ENCODE measurements at regions not wholly inside any gene's neighbourhood (a gene's known extent, or its start where the extent isn't known, plus 50 kb on each side); places are given as distances from the start of the nearest gene placed in this dataset.

DNA sequence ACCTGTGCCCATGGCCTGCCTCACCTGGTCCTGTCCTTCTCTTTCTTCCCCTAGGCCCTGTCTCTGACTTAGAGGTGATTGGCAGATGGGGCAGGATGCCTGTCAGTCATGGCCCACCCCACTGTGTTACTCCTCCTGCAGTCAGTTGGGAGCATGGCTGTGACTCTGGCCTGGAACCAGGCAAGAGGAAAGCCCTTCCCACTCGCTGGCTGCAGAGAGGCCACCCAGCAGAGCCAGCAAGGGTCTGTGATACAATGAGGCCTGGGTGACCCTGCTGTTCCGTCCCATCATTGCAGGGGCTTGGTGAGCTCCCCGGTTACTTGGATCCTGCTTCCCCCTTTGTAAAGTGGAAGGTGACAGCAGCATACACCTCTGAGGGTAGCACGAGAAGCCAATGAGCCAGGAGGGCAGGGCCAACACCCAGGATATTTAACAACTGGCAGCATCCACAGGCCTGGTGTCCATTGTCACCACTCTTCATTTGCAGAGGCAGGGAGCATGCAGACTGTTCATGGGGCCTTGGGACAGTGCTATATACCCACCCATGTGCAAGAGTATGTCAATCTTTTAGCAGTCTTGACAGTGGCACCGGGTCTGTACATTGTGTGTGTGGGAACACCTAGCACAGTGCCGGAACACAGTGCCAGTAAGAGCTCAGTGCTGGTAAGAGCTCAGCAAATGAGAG, 191.0 kb upstream of the C1orf174 start:
- H3K27ac ChIP-seq: no peak overlapping the region
- no peaks in the 10 kb centered on the region for H3K27me3 ChIP-seq
- DNase-seq: no peak
- no peaks in the 10 kb centered on the region for H3K36me3 ChIP-seq (ENCODE audit: low read depth, missing control alignments)
- WGBS, 2 donors: 72 to 90% methylated on average over 4 to 6 of the region's 6 CpGs
- H3K4me1 ChIP-seq: no peaks in the 10 kb centered on the region
- H3K9me3 ChIP-seq: no peaks in the 10 kb centered on the region
- no peak overlapping the region for H3K4me3 ChIP-seq
- TF ChIP-seq, protein P1, sequence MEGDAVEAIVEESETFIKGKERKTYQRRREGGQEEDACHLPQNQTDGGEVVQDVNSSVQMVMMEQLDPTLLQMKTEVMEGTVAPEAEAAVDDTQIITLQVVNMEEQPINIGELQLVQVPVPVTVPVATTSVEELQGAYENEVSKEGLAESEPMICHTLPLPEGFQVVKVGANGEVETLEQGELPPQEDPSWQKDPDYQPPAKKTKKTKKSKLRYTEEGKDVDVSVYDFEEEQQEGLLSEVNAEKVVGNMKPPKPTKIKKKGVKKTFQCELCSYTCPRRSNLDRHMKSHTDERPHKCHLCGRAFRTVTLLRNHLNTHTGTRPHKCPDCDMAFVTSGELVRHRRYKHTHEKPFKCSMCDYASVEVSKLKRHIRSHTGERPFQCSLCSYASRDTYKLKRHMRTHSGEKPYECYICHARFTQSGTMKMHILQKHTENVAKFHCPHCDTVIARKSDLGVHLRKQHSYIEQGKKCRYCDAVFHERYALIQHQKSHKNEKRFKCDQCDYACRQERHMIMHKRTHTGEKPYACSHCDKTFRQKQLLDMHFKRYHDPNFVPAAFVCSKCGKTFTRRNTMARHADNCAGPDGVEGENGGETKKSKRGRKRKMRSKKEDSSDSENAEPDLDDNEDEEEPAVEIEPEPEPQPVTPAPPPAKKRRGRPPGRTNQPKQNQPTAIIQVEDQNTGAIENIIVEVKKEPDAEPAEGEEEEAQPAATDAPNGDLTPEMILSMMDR (IDR thresholded peaks at IDR 0.05): no peak
- TF ChIP-seq POLR2A (IDR thresholded peaks at IDR 0.05): no peak
- intact Hi-C loops (cut with DNase I; ENCODE audit: low total_unique reads): no loop called here

DNA sequence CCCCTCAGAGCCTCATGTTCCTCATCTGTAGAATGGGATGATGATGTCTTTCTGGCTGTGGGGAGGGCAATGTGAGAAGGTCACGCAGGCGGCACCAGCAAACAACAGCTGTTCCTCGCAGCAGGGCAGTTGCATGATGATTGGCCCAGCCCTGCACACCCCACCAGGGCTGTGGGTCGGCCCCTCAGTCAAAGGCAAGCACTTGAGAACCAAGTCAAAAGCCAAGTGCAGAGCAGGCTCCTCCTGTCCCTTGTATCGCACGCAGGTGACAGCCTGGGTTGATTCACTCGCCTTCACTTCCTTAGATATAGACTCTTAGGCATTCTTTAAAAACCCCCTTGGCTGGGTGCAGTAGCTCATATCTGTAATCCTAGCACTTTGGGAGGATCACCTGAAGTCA, 191.9 kb upstream of the C1orf174 start:
- Histone ChIP-seq H3K4me1 (no peaks in the 10 kb centered on the region), H3K4me3 (no peak overlapping the region), H3K9me3 (no peaks in the 10 kb centered on the region), H3K36me3 (ENCODE audit: low read depth, missing control alignments) (no peaks in the 10 kb centered on the region), H3K27ac (no peak overlapping the region), H3K27me3 (no peaks in the 10 kb centered on the region)
- TF ChIP-seq POLR2A (IDR thresholded peaks at IDR 0.05): no peak
- TF ChIP-seq, protein P1 (IDR thresholded peaks at IDR 0.05): no peak
- 93 to 96% methylated on average over 7 of the region's 7 CpGs for WGBS, 2 donors
- no peak for DNase-seq
- intact Hi-C loops (cut with DNase I; ENCODE audit: low total_unique reads): no loop called here

DNA sequence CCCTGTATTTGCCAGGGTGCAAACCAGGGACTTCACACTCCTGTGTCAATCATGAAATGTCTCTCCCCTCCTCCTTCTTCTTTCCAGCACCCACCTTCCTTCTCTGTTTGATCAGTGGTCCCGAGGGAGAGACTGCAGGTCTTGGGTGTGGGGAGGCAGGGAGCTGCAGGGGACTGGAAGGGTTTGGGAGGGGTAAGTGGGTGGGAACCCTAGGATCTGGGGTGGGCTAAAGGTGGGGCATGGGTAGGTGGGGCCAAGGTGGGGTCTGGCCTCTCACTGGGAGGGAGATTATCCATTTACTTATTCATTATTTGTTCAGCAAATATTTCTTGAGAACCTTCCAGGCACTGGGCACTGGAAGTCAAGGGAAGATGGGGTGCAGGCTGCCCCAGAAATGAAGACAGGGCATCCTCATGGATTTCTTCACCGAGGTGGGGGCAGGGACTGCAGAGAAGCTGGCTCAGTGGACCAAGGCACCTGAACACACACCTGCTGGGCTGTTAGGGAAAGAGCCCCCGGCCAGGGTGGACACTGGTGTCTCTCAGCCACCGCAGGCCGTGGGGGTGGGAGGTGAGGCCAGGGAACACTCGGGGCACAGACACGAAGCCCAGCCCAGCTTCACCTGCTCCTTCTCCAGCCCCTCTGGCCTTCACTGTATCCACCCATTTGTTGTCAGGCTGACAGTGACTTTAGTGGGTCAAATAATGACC, 193.9 kb upstream of the C1orf174 start:
- Histone ChIP-seq H3K9me3 (no peaks in the 10 kb centered on the region), H3K27ac (no peak overlapping the region), H3K36me3 (ENCODE audit: low read depth, missing control alignments) (no peaks in the 10 kb centered on the region), H3K4me3 (no peak overlapping the region), H3K27me3 (no peaks in the 10 kb centered on the region), H3K4me1 (no peaks in the 10 kb centered on the region)
- TF ChIP-seq POLR2A (IDR thresholded peaks at IDR 0.05): no peak
- TF ChIP-seq, protein P1 (IDR thresholded peaks at IDR 0.05): no peak
- DNase-seq: no peak
- intact Hi-C loops (cut with DNase I; ENCODE audit: low total_unique reads): no loop called here
- 87 to 92% methylated on average over 5 to 7 of the region's 7 CpGs for WGBS, 2 donors

DNA sequence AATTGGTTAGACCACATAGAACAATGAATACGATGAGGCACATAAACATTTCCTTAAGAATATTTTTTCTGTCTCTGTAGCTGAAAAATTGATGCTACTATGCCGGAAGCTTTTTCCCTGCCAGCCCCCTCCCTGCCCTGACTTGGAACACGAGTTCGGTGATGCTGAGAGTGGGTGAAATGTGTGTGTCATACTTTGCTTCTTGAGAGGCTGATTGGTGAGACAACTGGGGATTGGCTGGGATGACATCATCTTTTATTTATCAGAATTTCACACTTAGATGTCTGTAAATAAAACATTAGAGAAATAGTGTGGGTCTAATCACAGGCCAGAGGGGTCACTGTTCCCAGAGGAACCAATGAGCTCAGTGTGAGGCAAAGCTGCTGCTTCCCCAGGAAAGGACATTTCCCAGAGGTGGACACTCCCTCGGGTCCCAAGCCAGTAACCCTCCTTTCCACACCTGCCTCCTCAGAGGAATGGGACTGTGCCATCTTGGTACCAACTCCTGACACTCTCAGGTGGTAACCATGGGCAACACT, 195.4 kb upstream of the C1orf174 start:
- DNase-seq: no peak
- Histone ChIP-seq H3K27me3 (no peaks in the 10 kb centered on the region), H3K9me3 (no peaks in the 10 kb centered on the region), H3K4me1 (no peaks in the 10 kb centered on the region), H3K4me3 (no peak overlapping the region), H3K36me3 (ENCODE audit: low read depth, missing control alignments) (no peaks in the 10 kb centered on the region), H3K27ac (no peak overlapping the region)
- WGBS, 2 donors: 80 to 88% methylated on average over 5 of the region's 5 CpGs
- intact Hi-C loops (cut with DNase I; ENCODE audit: low total_unique reads): no loop called here
- TF ChIP-seq, protein P1 (IDR thresholded peaks at IDR 0.05): no peak
- no peak for TF ChIP-seq POLR2A (IDR thresholded peaks at IDR 0.05)
